CD4-positive, alpha-beta T cell (primary cell): ENCODE measurements at regions not wholly inside any gene's neighbourhood (a gene's known extent, or its start where the extent isn't known, plus 50 kb on each side); places are given as distances from the start of the nearest gene placed in this dataset.

Experiments used
- ATAC-seq: fragments of 200-7000 bp; cut with Tn5 transposase; one replicate; pipeline ENCODE4 v1.10.0; 2022; ENCODE audit warnings: mild to moderate bottlenecking; ENCODE audit not compliant: poor library complexity
- CTCF ChIA-PET: fragments of 350-600 bp; sonication (Branson Sonifier 250); formaldehyde crosslinking; loops from one replicate; lab custom pipeline; 2021; ENCODE audit warnings: antibody characterized with exemption, inconsistent platforms; lab: Charles Lee
- POLR2A ChIA-PET: fragments of 350-600 bp; sonication (Branson Sonifier 250); formaldehyde crosslinking; loops from one replicate; lab custom pipeline; 2021; ENCODE audit warnings: antibody characterized with exemption, inconsistent platforms; lab: Charles Lee
- DNase-seq, 14 experiments: peaks; one replicate each; pipeline ENCODE4 v3.0.0-alpha.2; 2013 to 2020; ENCODE audit warnings: mixed read lengths in 2 of 14
- H3K27ac ChIP-seq, 2 donors: one replicate each; pipeline versions ENCODE4 v1.5.1 to v1.7.0; 2013; ENCODE audit warnings: low read length in 2 of 2, low read depth in 1 of 2, mild to moderate bottlenecking in 1 of 2
- H3K27me3 ChIP-seq, 2 experiments: 1 replicate in 1 of 2; 2 replicates in 1 of 2; pipeline versions ENCODE4 v1.6.1 to v1.7.0; 2013; ENCODE audit warnings: low read length in 2 of 2, control low read depth in 1 of 2, mild to moderate bottlenecking in 1 of 2, moderate library complexity in 1 of 2; ENCODE audit not compliant: insufficient read depth in 2 of 2, control insufficient read depth in 1 of 2
- H3K36me3 ChIP-seq: one replicate; pipeline ENCODE4 v1.6.1; 2013; ENCODE audit warnings: low read length, control low read depth; ENCODE audit not compliant: insufficient read depth
- H3K4me1 ChIP-seq: one replicate; pipeline ENCODE4 v1.6.1; 2013; ENCODE audit warnings: low read length, control low read depth; ENCODE audit not compliant: insufficient read depth
- H3K4me3 ChIP-seq: one replicate; pipeline ENCODE4 v1.5.1; 2013; ENCODE audit warnings: mild to moderate bottlenecking, low read length, moderate library complexity
- H3K9me3 ChIP-seq, 2 experiments: 1 replicate in 1 of 2; 2 replicates in 1 of 2; pipeline versions ENCODE4 v1.6.1 to v1.7.0; 2013; ENCODE audit warnings: low read length in 2 of 2, mild to moderate bottlenecking in 2 of 2, control low read depth in 1 of 2, moderate library complexity in 1 of 2; ENCODE audit not compliant: control insufficient read depth in 1 of 2, insufficient read depth in 1 of 2
- H3K27ac Mint-ChIP-seq: one replicate; pipeline ENCODE4 v1.8.0; 2020; ENCODE audit warnings: mixed read lengths
- H3K27me3 Mint-ChIP-seq: one replicate; pipeline ENCODE4 v1.8.0; 2021; ENCODE audit warnings: mixed read lengths
- H3K36me3 Mint-ChIP-seq: one replicate; pipeline ENCODE4 v1.8.0; 2021; ENCODE audit warnings: low read depth, mixed read lengths
- H3K4me1 Mint-ChIP-seq: one replicate; pipeline ENCODE4 v1.8.0; 2021; ENCODE audit warnings: low read depth, mixed read lengths
- H3K4me3 Mint-ChIP-seq: one replicate; pipeline ENCODE4 v1.8.0; 2020; ENCODE audit warnings: mild to moderate bottlenecking, mixed read lengths
- H3K9me3 Mint-ChIP-seq: one replicate; pipeline ENCODE4 v1.8.0; 2020; ENCODE audit warnings: mixed read lengths
- intact Hi-C, 2 experiments: fragments of 100-400 bp; cut with DNase I in 1 of 2; cut with micrococcal nuclease in 1 of 2; formaldehyde crosslinking; loops; one replicate each; pipeline versions ENCODE4 v1.15.1 to v1.9.0; 2023 to 2025; cut with DNase I, micrococcal nuclease
- TF ChIP-seq, protein P1 (sequence below): fragments of 200-600 bp; IDR thresholded peaks from one replicate; pipeline ENCODE4 v1.8.0; 2022; ENCODE audit warnings: antibody characterized with exemption, mild to moderate bottlenecking

DNA sequence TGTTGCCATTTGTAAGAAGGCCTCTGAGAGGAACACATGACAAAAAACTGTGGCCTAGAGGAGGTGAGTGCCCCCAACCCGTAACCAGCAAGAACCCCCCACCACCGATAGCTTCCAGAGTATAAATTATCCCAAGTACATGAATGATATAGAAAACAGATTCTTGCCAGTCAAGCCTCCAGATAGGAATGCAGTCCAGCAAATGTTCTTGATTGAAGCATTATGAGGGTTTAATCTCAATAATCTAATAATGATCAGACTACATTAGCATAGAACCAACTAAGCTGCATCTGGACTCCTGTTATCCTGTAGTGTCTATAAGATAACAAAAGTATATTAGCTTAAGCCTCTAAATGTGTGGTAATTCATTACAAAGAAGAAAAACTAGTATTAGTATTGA lies 908.9 kb upstream of the ATXN8OS start:
- no peaks in the 10 kb centered on the region for H3K4me1 Mint-ChIP-seq
- no peaks in the 10 kb centered on the region for H3K36me3 Mint-ChIP-seq
- Histone ChIP-seq H3K27me3 (no peaks in the 10 kb centered on the region), H3K9me3 (no peaks in the 10 kb centered on the region), H3K4me3 (no peak overlapping the region), H3K36me3 (no peaks in the 10 kb centered on the region), H3K4me1 (no peaks in the 10 kb centered on the region), H3K27ac (no peak overlapping the region)
- no peak overlapping the region for H3K27ac Mint-ChIP-seq
- TF ChIP-seq, protein P1, sequence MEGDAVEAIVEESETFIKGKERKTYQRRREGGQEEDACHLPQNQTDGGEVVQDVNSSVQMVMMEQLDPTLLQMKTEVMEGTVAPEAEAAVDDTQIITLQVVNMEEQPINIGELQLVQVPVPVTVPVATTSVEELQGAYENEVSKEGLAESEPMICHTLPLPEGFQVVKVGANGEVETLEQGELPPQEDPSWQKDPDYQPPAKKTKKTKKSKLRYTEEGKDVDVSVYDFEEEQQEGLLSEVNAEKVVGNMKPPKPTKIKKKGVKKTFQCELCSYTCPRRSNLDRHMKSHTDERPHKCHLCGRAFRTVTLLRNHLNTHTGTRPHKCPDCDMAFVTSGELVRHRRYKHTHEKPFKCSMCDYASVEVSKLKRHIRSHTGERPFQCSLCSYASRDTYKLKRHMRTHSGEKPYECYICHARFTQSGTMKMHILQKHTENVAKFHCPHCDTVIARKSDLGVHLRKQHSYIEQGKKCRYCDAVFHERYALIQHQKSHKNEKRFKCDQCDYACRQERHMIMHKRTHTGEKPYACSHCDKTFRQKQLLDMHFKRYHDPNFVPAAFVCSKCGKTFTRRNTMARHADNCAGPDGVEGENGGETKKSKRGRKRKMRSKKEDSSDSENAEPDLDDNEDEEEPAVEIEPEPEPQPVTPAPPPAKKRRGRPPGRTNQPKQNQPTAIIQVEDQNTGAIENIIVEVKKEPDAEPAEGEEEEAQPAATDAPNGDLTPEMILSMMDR: no peak
- peaks cover 4% of the 10 kb centered on the region for H3K9me3 Mint-ChIP-seq
- no peaks in the 10 kb centered on the region for H3K27me3 Mint-ChIP-seq
- no peak overlapping the region for H3K4me3 Mint-ChIP-seq
- intact Hi-C loops: no loop called here
- POLR2A ChIA-PET: no interaction called here
- CTCF ChIA-PET: no interaction called here
- no peak for DNase-seq
- ATAC-seq: no peak

DNA sequence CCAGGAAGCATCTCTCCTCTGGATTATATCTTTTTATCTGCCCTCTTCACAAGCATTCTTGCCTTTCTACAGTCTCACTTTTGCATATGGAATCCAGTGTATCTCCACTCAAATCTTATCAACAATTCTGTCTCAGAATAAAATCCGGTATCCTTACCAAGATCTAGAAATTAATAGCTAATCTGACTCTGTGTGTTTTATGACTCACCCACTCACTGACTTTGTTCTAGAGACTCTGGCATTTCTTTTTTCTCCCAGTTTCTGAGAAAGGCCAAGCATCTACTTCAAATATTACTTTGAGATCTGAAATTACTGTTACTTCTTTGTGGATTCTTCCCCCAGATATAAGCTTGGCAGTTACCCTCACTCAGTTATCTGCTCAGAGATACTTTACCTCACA lies 913.5 kb upstream of the ATXN8OS start:
- Histone ChIP-seq H3K4me3 (no peak overlapping the region), H3K27me3 (no peaks in the 10 kb centered on the region), H3K9me3 (no peaks in the 10 kb centered on the region), H3K36me3 (no peaks in the 10 kb centered on the region), H3K4me1 (no peaks in the 10 kb centered on the region), H3K27ac (no peak overlapping the region)
- TF ChIP-seq, protein P1: no peak
- Mint-ChIP-seq H3K9me3 (peaks cover 5% of the 10 kb centered on the region), H3K4me3 (no peak overlapping the region), H3K4me1 (no peaks in the 10 kb centered on the region), H3K36me3 (no peaks in the 10 kb centered on the region), H3K27me3 (no peaks in the 10 kb centered on the region), H3K27ac (no peak overlapping the region)
- ATAC-seq: no peak
- intact Hi-C loops: no loop called here
- ChIA-PET CTCF (no interaction called here), POLR2A (no interaction called here)
- DNase-seq: no peak

DNA sequence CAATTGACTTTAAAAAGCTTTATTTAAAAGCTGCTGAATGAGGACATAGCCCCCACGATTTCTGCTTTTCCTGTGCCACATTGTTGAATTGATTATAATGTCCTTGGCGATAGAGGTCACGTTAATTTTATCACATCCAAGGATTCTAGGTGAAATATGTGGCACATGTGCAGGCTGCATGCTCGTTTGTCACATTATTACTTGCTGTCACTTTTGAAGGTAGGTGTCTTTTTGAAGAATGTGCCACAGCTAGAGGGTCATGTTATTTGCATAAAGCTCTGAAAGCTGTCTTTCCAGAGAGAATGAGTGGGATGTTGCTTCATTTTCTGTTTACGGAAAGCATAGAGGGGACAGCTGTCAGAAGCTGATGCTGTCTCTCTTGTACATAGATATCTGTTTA lies 927.6 kb upstream of the ATXN8OS start:
- H3K4me1 ChIP-seq: no peaks in the 10 kb centered on the region
- H3K27me3 ChIP-seq: no peaks in the 10 kb centered on the region
- H3K36me3 Mint-ChIP-seq: no peaks in the 10 kb centered on the region
- H3K4me3 Mint-ChIP-seq: no peak overlapping the region
- no peak for DNase-seq
- no peaks in the 10 kb centered on the region for H3K27me3 Mint-ChIP-seq
- H3K4me3 ChIP-seq: no peak overlapping the region
- ATAC-seq: no peak
- TF ChIP-seq, protein P1: no peak
- no peaks in the 10 kb centered on the region for H3K36me3 ChIP-seq
- peaks cover 14% of the 10 kb centered on the region for H3K9me3 Mint-ChIP-seq
- ChIA-PET POLR2A (no interaction called here), CTCF (no interaction called here)
- intact Hi-C loops: no loop called here
- H3K9me3 ChIP-seq: peaks cover 0 to 7% of the 10 kb centered on the region in 2 experiments
- no peaks in the 10 kb centered on the region for H3K4me1 Mint-ChIP-seq
- no peak overlapping the region for H3K27ac ChIP-seq
- H3K27ac Mint-ChIP-seq: no peak overlapping the region
